Glomerular endothelial cell (primary cell): ENCODE measurements at regions not wholly inside any gene's neighbourhood (a gene's known extent, or its start where the extent isn't known, plus 50 kb on each side); places are given as distances from the start of the nearest gene placed in this dataset.

Experiments used
- DNase-seq: peaks from one replicate; pipeline ENCODE4 v3.0.0-alpha.2; 2011; ENCODE audit warnings: low read depth, low spot score; ENCODE audit errors: extremely low read depth

GRCh38 chr6:82017288-82017687, 230.3 kb downstream of the IBTK start:
- peak; percentile 20 for DNase-seq

DNA sequence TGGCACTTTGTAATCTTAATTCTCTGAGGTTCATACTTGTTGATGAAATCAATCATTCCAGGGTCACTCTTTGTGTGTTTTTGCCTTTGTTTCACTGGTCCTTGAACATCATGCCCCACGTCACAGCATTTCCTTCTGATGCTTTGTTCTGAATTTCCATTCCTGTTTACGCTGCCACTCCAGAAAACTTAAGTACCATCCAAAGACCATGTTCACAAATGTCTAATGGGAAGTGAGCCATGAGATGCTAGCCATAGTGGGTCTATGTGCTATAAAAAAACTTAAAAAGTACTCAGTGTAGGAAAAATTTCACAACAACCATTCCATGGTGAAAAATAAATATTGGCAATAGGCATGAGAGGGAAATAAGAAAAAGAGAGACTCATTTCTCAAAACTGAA, 232.0 kb downstream of the IBTK start:
- DNase-seq, result peak; percentile 78

GRCh38 chr6:82015043-82015442, 232.5 kb downstream of the IBTK start:
- no peak for DNase-seq

DNA sequence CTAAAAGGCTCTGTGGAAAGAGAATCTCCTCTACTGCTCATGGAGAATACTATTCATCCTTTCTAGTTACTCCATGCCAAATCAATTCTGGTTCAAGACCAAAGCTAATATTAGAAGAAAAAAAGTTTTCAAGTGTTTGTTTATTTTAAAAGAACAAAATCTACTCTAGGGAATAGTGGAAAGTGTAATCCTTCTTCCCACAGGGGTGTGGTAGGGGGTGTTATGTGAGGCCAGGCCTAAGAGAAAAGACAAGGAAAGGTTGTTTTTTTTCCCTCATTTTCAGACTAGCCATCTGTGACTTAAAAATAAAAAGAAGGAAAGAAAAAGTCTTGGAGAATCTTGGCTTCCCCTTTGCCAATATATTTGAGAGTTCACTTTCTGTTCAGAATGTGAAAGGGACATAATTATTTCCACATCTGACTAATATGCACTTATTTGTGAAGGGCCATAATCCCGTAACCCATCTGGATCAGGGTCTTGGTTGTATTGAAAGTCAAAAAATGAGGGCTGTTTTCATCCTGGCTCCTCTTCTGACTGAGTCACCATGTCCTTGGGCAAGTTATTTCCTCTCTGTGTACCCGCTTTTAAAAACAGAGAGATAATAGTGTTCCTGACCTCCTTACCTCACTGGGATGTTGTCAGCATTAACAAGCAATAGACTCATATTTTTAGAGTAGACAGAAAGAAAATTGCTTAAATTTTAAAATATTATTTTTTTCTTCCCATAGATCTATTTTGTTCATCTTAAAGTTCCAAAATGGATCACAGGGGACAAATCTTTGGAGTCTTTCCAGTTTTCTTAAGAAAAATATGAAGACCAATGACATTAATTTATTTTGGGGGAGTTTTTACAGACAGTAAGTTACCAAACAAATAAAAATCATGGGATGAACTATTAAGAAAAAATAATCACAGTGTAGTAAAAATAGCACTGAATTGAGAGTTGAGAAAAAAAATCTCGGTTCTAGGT, 233.7 kb downstream of the IBTK start:
- peak; percentile 20 for DNase-seq

DNA sequence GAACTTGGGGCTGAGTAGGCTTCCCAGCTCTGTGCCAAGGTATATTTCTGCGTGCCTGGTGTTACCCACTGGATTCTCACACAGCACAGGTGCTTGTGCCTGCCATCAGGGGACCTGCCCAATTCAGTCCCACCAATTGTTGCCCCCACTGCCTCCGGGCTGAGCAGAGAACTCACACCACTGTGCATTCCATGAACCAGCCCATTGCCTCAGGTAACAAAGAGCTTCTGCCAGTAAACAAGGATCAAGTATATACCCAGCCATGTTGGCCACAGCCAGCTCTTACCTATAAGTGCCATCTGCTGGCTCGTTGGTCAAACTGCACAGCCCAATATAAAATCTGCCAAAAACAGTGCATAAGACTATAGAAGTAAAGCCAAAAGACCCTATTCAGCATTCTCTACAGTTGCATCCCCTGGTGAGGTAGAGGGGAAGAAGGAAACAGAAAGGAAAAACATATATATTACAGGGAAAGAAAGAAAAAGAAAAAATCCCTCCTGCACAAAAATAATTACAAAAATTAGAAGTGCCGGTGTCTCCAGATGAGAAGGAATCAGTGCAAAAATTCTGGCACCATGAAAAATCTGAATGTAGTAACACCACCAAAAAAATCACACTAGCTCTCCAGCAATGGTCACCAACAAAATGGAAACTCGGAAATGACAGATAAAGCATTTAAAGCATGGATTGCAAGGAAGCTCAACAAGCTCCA, 241.4 kb downstream of the IBTK start:
- DNase-seq, result no peak

DNA sequence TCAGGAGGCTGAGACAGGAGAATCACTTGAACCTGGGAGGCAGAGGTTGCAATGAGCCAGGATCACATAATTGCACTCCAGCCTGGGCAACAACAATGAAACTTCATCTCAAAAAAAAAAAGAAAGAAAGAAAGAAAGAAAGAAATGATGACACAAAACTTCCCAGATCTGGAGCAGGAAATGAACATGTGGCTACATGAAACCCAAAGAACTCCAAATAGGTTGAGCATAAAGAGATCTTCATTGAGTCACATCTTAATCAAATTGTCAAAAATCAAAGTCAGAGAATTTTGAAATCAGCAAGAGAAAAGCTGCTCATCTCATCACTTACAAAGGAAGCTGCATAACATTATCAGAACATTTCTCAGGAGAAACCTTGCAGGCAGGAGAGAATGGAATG, 247.0 kb downstream of the IBTK start:
- DNase-seq, result no peak

GRCh38 chr6:81999826-82000225, 247.3 kb upstream of the TENT5A start:
- no peak for DNase-seq

DNA sequence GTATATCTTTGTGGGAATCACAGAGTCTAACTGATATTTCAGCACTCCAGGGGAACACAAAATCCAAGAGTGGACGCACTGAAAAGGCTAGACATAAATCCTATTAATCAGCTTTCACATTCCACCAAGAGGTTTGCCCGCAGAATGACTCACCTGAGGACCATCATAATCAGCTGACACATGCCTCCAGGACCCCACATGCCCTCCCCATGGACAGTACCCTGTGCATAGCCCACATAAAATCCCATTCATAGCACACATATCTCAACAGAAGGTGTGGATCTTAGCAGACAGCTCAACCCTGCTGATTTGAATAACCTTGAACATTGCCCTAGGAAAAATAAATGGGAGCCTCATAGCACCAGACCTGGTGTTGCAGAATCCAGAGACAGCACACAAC, 246.8 kb upstream of the TENT5A start:
- DNase-seq, result no peak

DNA sequence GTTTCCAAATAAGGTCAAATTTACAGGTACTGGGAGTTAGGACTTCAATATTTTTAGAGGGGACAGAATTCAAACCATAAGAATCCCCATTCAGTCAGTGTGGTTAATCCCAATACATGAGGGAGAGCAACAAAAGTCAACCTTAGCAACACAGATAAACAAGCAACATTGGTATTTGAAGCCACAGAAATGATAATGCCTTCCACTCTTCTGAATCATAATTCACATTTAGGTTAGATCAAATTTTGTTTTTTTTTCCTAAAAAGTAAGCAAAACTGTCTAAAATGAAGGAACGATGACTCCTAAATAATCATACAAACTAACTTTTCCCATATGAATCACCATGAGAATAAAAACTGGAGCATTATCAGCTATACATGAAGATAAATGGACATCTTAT, 246.0 kb upstream of the TENT5A start:
- no peak for DNase-seq

- DNase-seq, result no peak
Observed at GRCh38 chr6:81997090-81997926, 244.8 kb upstream of the TENT5A start.

GRCh38 chr6:81996414-81996813, 243.9 kb upstream of the TENT5A start:
- no peak for DNase-seq

GRCh38 chr6:81995548-81996289, 243.2 kb upstream of the TENT5A start:
- no peak for DNase-seq

DNA sequence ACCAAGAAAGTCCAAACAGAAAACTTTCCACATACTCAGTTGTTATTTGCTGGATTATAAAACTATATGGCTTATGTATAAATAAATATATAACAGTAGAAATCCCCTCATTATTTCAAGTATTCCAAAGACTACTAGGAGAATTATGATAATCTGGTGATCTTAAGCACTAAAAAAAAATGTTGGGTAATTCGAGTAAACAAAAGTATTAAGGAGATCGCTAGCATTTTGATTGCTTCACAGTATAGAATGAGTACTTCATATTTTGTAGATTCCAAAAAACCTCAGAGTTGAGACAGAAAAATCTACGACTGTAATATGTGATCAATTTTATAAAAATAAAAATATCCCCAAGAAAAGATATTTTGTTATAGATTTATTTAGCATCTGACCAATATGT, 236.4 kb upstream of the TENT5A start:
- DNase-seq, result no peak

DNA sequence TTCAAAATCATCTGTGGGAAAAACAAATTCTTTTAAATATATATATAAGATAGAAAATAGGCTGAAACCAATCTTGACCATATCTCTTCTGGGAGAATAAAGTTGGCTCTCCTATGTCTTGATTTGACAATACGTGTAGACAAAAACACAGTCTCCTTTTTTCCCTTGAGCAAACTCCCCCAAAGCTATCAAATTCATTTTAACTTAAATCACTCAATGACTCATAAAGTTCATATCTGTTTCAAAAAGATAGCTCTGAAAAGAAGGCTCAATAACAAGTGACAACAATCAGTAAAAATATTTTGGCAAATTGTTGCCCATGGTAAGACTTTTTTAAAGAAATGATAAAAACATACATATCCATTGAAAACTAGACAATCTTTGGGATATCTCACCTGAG, 236.0 kb upstream of the TENT5A start:
- DNase-seq, result no peak

- no peak for DNase-seq
Observed at GRCh38 chr6:81987293-81987692, 234.8 kb upstream of the TENT5A start.

DNA sequence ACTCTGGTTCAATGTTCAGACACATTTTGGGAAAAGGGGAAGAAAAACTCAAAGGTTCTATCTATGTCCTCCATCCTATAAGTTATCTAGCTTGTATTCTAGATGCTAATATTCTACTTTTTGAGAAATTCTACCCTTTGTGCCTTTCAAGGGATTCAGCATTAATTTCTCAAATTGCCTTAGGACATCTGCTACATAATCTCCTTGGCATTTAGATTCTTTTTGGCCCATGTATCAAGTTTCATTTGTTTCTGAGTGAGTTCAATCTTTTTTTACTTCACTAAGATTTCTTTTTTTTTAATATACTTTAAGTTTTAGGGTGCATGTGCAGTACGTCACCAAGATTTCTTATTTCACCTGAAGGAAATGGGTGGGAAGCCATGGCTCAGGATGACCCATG, 232.7 kb upstream of the TENT5A start:
- no peak for DNase-seq

DNA sequence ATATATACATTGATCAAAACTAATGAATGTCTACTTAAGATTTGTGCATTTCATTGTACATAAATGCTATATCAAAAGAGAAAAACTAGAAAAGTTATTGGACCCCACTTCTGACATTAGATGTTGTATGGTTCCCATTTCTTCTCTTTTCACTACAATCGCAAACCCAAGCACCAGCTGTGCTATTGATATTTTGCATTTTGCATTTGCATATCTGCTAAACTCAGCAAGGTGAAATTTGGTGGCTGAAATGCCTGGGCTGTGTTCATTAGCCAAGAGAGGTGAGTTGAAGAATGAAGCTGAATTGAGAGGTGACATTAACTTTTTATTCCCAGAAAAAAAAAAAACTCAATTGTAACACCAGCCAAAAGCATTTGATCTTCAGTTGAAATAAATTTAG, 232.1 kb upstream of the TENT5A start:
- no peak for DNase-seq

GRCh38 chr6:81981812-81982211, 229.3 kb upstream of the TENT5A start:
- peak; percentile 39 for DNase-seq

GRCh38 chr6:81979767-81980166, 227.3 kb upstream of the TENT5A start:
- no peak for DNase-seq

DNA sequence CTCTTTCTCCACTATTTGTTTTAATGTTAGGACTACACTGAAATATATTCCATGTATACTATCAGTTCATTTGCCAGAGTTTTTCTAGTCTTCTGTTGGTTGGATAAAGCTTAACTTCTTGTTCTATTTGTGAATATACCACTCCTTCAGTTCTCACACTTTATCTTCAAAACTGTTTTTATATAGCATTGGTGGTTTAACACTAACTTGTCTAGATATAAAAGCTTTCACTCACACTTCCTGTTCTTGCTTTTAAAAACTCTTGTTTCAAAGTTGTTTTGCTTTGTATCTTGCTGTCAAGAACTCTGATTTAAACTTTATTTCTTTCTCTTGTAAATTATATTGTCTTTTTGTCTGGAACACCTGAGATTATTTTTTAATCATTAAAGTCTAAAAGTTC, 226.8 kb upstream of the TENT5A start:
- DNase-seq, result no peak
